HG03097 (cell line): ENCODE measurements at regions not wholly inside any gene's neighbourhood (a gene's known extent, or its start where the extent isn't known, plus 50 kb on each side); places are given as distances from the start of the nearest gene placed in this dataset.

ENCODE experiments used
- ATAC-seq: cut with Tn5 transposase; IDR thresholded peaks from one replicate; pipeline ENCODE4 v1.9.1; 2021; ENCODE audit not compliant: unreplicated experiment, low FRiP score

DNA sequence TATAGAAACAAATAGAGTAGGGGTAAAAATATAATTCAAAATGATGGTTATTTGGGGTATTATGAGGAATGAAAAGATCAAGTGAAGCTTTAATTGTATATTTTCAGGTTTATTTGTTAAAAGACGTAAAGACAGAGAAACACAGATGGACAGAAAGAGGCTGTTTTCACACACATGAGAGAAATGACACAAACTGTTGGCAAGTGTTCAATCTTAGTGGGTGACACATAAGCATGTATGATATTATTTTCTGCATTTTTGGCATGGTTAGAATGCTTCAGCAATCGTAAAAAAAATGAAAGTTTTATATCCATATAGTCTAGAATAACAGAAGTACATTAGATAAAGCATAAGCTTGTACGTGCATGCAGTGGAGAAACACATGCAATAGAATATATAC, 464.4 kb upstream of the AKR1E2 start:
- no peak for ATAC-seq

DNA sequence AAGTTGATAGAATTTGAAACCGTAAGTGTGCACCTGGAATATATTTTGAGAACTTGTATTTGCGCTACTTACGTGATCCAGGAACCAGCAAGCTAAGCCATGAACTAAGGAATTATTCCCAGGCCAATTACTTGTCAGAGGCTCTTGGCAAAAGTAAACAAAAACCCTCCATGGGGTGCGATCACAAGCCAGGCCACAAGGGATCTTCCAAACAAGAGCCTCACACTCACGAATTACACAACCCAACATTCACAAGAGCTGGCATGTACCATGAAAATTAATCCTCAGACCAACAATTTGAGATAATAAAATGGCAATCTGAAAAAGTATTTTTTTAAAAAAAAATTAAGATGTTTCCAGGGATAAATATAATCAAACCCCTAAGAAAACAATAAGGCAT, 467.0 kb upstream of the AKR1E2 start:
- no peak for ATAC-seq

DNA sequence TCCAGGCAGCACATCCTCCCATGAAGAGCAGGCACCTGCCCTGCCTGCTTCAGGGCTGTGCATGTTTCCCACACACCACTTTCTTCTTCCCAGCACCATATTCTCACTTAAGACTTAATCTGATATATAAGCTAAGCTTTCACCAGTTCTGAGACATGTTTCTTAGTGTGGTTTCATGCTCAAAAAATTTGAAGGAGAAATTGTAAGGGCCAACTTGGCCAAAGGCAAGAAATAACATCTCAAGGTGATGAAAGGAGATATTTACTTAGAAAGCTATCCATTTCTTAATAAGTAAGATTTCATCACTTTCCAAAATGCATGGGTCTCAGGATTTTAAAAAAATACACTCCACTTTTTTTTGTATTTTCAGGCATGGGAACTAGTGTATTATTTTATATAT, 468.1 kb upstream of the AKR1E2 start:
- no peak for ATAC-seq

DNA sequence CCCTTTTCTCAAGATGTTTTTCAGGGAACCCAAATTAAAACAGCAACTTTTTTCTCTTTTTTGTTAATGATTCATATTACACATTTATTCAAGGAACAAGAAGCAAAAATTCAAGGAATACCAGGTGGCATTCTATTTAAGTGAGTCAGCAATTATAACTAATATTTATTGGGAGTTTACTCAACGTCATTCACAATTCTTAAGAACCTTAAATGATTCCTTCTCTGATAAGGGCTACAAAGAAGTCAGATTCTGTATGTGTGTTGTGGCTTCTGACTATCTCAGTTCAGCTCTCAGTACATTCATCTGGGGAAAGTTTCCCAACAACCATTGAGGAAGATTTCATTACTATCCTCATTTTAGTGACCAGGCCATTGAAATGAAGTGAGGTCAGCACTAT, 470.7 kb upstream of the AKR1E2 start:
- no peak for ATAC-seq

DNA sequence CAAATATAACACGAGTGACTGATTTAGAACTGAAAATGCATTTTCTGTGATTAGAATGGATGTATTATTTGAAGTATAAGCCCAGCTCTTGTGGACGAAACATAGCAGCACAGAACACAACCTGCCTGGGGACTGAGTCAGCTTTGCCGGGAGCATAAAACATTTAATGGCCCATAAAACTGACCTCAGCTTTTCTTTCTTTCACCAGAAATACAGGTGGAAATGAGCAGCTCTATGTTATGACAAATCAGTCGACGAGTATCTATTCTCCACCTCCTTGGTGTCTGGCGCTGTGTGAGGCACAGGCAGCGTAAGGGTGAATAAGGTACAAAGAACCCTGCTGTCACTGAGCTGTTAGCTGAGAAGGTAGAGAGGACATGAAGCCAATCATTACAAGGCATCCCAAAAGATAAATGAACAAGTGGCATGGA, 471.6 kb upstream of the AKR1E2 start:
- no peak for ATAC-seq

DNA sequence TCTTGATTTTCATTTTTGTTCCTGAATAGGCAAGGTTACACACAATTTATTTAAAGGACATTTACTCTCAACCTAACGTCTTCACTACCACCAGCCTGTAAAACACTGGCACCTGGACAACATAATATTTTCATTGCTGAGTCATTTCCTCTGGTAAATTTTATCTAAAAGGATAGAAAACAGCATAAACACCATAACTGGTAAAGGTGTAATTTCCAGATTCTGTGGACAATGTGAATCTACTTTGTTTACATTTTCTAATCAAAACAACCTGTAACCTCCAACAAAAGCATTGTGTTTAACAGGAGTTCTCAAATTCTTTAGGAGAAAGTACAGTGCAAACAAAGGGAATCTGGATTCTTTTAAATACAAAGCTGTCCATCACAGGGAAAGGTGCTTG, 472.0 kb upstream of the AKR1E2 start:
- no peak for ATAC-seq

DNA sequence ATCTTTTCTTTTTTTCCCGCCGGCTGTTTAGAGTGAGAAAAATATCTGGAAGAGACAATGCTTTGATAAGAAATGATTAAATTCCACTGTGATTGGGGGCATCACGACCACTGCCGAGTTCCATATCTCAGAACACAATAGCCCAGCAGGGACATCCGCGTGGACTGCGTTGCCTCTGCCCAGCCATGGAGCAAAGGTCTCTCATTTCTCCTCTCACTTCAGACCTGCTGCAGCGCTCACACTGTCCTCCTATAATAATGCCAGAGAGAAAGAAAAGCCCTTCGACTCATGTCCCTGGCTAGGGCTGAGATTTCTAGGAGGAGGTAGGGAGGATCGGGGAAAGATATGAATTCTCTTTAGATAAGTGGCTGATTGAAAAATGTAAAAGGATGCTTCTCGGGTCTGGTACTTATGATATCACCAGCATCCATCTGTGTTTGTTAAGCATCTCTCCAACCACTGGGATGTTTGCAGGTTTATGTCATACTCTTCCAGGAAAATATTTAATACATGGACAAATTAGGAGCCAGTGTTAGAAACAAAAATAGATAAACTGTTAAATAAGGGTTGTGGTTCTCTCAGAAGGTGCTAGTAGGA, 472.9 kb upstream of the AKR1E2 start:
- ATAC-seq = no peak

DNA sequence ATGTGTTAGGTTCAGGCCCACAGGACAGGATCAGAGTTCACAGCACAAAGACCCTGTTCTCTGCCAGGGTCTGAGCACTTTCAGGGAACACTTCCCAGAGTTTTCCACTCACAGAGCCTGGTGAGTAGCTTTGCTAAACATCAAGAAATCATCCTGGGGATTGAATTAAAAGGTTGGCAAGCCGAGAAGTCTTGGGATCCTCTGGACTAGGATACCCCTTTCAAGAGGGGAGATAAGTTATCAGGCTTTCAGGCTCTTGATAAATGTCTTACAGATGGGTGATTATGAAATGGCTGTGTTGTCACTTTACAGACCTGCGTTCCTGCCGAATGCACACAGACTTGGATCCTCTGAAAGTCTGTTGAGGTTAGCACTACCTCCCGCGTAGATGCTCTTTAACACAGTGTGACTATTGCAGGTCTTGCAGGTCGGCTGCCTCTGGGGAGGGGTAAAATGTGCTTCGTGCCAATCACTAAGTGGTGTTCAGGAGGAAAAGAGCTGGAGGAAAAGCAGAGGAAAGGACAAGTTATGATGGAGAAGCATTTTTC, 473.5 kb upstream of the AKR1E2 start:
- no peak for ATAC-seq

DNA sequence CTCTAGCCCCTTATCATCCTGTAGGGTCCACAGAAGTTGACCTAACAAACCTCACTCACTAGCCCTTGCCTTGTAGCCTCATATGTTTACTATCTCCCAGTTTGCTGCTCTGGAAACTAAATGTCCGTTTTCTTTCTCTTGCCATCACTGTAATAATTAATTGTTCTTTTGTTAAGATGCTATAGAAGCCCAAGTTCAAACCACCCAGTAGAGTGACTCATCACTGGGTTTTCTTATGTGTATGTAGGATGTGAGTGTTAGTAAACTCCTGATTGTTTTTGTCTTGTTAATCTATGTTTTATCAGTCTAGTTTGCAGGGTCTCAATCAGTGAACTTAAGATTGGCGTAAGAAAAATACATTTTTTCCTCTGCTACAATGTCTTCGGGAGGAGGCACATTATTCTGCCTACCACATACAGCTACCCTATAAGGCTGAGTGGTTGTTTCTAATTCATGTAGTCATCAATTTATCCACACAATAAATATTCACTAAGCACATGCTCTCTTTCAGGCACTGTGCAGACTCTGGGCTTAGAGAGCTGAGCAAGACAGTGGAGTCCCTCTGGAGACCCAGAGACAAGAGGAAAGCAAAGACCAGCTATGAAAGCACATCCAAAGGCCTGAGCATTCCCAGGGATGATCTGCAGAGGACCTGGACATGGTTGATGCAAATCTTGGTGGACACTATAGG, 474.1 kb upstream of the AKR1E2 start:
- ATAC-seq = no peak

DNA sequence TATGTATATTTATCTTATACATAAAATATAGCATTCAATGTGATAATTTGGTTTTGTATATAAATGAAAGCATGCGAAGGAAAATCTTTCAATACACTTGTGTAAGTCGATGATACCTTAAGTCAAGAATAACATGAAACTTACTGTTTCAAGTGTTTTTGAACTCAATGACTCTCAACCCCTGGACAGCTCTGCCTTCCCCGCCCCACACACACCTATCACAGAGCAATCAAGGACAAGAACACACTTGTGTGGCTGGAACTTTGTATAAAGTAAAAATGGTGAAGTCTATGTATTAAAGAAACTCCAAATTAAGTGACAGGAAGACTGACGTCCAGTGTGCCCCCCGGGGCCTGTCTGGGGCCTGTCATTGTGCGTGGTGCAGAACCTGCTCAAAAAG, 478.6 kb upstream of the AKR1E2 start:
- no peak for ATAC-seq

DNA sequence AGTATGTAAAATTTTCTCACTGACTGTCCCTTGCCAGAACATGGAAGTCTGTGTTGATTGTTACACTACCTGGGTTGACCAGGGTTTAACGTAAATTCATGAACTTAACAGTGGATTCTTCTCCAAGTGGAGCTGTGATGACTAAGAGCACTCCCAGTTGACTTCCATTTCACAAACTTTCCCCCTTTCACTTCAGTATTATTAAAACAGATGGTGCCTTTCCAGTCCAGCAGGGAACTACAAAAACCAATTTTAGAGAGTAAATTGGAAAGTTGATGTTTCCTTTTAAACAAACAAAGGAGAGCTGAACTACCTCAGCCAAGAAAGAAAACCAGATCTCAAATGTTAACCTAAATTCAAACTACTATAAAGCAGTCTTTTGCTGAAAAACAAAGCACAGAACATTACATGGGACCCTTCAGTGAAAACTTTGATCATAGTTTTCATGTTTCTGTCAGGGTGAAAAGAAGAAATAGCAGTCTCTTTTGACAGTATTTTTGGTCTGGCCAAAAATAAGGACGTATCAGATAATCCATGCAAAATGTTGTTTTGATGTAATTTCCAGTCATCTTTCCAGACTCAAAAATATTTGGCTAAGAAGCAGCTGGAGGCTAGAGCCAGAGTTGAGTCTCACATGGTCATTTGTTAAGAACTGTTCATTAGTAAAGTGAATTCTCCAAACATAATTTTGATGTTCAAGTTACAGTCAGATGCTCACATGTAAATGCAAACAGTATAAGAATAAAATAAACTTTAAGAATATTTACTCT, 479.9 kb upstream of the AKR1E2 start:
- ATAC-seq = no peak

DNA sequence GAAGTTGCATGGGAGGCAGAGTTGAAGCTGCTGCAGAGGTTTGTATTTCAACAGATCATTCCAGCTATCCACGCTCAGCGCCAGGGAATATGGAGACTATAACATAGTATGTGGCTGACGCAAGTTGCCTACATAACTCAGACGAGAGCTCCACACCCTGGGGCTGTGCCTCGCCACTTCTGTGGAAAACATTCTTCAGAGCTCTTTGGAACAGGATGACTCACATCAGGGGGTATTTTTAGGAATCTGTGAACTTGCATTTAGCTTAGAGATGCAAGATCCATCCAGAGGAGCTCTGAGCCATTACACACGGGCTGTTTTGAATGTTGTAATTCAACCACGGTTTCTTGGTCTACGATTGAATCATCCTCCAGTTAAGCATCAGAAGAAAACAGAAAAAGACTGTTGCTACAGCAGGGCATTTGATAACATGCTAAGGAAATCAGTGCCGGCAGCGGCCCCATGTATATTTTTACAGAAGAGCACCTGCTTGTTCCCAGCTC, 481.5 kb upstream of the AKR1E2 start:
- no peak for ATAC-seq

DNA sequence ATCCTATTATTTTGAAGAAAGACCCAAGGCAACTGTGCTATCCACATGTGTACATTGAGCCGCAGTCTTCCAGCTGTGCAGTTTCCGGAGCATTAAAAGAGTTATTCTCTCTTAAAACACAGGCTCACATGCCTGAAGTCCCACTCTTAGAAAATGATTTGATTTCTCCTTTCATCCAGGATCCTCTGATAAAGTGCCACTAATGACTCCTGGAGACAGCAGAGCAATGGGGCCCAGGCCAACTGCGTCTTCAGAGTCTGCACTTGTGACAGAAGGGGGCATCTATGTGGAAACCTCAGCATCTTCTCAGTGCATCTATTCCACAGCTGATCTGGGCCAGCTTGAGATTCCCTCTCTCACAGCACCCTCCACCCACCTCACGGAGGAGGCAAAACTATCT, 482.1 kb upstream of the AKR1E2 start:
- no peak for ATAC-seq

DNA sequence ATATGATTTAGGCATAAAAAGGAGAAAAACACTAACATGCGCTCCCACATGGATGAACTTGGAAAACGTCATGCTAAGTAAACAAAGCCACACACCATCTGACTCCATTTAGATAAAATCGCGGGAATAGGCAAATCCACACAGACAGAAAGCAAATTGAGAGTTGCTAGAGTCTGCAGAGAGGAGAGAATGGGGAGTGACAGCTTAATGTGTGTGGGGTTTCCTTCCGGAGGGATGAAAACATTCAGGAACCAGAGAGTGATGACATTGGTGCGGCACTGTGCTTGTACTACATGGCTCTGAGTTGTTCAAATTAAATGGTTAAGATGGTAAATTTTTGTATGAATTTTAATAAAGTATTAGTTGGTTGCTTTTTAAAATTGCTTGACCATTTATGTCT, 482.9 kb upstream of the AKR1E2 start:
- ATAC-seq = no peak

DNA sequence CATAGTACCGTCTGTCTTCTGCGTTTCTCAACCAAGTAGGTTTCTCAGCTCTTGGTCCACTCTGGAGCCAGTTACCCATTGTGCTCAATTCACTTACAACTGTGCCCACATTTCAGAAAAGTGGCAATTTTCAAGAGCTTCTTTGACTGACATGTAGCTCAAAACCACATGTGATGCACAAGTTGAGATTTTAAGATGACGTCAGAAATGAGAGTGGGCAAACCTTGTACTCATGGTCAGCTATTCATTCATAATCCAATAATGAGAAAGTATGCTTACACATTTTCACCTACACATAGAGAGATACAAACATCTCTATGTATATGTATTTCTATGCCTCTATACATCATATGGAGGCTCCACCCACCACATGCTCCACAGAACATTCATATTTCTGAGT, 487.2 kb upstream of the AKR1E2 start:
- ATAC-seq = no peak

DNA sequence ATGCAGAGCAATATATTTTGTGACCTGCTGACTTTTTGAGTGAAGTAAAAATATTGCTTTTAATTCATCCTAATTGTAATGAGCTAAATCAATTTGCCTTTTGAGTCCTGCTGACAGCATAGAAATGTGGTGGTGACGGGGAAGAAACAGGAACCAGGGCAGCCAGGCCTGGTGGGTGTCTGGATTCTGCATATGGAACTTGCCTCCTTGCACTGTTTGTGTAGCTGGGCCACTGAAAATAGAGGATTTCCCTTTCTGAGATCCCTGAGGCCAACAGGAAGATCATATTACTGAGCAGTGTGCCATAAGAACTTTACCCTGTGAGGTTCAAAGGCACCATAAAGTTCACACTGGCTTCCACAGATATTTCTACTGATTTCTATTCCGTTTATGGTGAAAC, 488.4 kb upstream of the AKR1E2 start:
- no peak for ATAC-seq

DNA sequence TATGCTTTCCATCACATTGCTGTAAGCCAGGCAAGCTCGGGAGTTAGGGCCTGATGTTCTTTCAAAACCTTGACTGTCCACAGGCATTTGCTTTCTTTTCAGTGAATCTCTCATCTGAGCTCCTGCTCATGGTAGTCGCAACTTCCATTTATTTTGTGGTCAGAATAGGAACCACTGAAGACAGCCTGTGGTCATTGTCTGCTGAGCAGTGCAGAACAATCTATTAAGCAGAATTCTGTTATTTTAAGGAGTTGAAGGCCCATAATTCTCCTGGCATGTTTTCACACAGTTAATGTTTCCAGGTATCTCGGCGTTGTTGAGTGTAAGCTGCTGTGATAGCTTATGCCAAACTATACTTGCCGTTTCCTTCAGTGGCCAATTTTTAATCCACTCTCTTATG, 491.1 kb upstream of the AKR1E2 start:
- no peak for ATAC-seq

DNA sequence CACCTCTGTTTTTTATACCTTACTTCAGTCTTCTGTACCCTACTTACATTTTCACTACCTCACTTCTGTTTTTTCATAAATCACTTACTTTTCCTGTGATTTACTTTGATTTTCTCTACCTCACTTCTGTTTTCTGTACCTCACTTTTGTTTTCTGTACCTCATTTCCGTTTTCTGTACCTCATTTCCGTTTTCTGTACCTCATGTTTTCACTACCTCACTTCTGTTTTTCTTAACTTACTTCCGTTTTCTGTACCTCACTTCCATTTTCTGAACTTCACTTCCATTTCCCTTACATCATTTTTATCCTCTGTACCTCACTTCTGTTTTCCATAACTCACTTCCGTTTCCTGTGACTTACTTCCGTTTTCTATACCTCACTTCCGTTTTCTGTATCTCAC, 492.0 kb upstream of the AKR1E2 start:
- ATAC-seq = no peak

DNA sequence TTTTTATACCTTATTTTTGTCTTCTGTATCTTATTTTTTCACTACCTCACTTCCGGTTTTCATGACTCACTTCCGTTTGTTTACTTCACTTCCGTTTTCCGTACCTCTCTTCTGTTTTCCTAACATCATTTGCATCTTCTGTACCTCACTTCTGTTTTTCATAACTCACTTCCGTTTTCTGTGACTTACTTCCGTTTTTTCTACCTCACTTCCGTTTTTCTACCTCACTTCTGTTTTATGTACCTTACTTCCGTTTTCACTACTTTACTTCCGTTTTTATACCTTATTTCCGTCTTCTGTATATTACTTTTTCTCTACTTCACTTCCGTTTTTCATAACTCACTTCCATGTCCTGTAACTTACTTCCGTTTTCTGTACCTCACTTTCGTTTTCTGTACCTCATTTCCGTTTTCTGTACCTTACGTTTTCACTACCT, 492.5 kb upstream of the AKR1E2 start:
- ATAC-seq = no peak

DNA sequence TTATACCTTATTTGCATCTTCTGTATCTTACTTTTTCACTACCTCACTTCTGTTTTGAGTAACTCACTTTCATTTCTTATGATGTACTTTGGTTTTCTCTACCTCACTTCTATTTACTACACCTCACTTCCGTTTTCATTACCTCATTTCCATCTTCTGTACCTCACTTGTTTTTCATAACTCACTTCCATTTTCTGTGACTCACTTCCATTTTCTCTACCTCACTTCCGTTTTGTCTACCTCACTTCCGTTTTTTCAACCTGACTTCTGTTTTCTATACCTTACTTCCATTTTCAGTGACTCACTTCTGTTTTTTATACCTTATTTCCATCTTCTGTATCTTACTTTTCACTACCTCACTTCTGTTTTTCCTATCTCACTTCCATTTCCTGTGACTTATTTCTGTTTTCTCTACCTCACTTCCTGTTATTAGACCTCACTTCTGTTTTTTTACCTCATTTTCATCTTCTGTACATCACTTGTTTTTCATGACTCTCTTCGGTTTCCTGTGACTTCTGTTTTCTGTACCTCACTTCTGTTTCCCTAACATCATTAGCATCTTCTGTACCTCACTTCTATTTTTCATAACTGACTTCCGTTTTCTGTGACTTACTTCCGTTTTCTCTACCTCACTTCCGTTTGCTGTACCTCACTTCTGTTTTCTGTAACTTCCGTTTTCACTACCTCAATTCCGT, 493.1 kb upstream of the AKR1E2 start:
- ATAC-seq = no peak

DNA sequence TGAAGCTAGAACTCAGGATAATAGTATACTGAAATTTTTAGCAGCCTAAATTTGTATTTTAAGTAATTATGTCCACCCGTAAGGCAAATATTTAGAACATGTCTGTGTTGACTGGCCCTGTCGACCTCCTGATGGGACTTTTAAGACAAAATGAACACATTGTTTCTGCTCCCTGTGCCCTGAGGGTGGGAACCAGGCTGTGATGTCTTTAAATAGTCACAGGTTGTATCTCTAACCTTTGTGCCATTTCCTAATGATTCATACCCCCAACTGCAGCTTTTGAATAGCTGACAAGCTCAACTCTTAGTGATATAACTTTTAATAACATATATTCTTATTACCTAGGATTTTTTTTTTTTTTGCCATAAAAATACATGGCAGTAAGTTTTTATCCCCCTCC, 494.9 kb upstream of the AKR1E2 start:
- ATAC-seq = no peak
